ENCODE measurements at regions not wholly inside any gene's neighbourhood (a gene's known extent, or its start where the extent isn't known, plus 50 kb on each side); places are given as distances from the start of the nearest gene placed in this dataset.

DNA sequence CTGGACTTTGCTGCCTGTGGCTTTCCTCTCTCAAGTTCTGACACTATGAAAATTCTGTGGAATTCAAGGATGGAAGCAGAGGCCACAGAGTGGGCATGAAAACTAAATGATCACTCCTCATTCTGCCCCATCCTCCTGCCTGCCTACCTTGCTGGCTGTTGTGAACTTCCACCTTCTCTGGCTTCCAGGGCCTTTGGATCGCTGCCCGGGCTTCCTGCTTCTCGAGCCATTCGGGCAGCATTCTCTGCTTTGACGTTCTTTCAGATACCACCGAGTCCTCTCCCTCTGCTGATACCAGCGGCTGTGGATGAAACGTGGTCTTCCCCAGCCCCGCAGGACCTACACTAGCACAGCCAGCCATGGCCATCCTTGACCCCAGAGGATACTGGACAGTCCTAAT is 327.7 kb upstream of the SLC14A2 start:
- H3K4me3 ChIP-seq (replicated peaks; ENCODE audit: low read depth, low read length): no peak overlapping the region
- TF ChIP-seq, protein P1, sequence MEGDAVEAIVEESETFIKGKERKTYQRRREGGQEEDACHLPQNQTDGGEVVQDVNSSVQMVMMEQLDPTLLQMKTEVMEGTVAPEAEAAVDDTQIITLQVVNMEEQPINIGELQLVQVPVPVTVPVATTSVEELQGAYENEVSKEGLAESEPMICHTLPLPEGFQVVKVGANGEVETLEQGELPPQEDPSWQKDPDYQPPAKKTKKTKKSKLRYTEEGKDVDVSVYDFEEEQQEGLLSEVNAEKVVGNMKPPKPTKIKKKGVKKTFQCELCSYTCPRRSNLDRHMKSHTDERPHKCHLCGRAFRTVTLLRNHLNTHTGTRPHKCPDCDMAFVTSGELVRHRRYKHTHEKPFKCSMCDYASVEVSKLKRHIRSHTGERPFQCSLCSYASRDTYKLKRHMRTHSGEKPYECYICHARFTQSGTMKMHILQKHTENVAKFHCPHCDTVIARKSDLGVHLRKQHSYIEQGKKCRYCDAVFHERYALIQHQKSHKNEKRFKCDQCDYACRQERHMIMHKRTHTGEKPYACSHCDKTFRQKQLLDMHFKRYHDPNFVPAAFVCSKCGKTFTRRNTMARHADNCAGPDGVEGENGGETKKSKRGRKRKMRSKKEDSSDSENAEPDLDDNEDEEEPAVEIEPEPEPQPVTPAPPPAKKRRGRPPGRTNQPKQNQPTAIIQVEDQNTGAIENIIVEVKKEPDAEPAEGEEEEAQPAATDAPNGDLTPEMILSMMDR (IDR thresholded peaks at IDR 0.05; ENCODE audit: low read length, missing control alignments): no peak
- no peak for DNase-seq (ENCODE audit: low read depth)

DNA sequence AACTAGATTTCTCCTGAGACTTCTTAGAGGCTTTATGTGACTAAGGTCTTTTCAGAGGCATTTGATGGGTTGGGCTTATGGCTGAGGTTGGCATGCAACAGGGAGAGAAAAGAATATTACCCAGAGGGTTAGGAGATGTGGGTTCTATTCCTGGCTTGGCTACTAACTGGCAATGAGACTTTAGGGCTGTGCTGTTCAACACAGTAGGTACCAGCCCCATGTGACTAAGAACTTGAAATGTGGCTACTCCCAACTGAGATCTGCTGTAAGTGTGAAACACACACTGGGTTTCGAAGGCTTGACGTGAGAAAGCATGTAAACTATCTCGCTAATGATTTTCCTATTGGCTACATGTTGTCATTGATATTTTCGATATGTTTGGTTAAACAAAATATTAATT is 324.9 kb upstream of the SLC14A2 start:
- DNase-seq (ENCODE audit: low read depth): no peak
- no peak overlapping the region for H3K4me3 ChIP-seq (replicated peaks; ENCODE audit: low read depth, low read length)
- TF ChIP-seq, protein P1 (IDR thresholded peaks at IDR 0.05; ENCODE audit: low read length, missing control alignments): no peak

DNA sequence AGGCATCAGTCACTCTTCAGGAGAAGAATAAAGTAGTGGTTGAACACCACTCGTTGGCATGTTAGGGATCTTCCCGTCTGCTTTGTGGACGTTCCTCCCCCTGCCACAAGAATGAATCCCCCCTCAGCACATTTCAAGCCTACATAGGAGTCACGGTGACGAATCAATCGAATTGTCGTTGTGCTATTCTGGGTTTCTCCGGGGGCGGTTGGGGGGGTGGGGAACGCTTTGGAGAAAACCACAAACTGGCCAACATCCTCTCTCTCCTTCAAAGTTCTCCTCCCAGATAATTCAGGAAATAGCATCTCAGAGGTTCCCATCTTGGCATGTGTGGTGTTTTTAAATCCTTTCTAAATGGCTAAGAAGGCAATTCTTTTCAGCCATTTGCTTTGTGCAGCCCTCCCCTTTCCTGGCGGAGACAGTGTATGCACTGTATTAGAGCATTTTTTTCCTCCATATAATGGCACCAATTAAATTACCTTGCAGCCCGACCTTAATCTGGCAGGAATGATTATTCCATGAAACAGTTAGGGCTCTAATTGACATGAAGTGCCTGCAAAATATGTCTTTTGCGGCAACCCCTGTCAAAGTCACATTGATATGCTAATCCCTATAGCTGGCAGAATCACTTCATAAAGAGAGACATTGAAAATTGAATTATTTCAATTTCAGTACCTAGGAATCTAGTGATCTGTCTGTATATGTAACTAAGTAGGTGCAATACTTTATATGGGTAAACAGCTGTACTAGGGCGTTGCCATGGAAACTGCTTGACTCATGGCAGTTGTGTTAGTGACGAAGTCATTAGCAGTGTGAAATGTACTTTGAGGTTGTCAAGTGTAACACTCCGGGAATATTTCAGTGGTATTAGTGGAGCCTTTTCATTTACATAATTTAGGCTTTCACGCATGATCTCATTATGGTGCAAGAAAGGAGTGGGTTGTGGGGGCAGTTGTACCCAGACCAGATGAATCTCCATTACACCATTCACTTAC is 323.4 kb upstream of the SLC14A2 start:
- TF ChIP-seq, protein P1 (IDR thresholded peaks at IDR 0.05; ENCODE audit: low read length, missing control alignments): no peak
- peak; percentile 1 for DNase-seq (ENCODE audit: low read depth)

DNA sequence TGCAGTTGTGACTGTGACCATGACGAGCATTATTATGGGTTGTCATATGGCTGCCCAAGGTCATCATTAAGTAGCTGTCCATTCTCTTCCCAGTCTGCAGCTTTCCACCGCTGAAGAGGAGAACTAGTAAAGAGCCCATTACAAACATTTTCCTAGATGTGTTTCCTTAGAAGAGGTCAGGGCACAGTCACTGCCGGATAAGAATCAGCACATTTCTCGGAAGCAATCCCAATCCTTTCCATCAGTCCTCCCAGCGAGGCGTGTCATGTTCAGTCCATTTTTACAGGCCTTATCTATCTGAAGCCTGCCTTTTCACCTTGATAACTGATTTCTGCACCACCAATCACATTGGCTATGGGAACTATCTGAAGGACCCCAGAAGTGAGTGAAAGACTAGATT is 319.9 kb upstream of the SLC14A2 start:
- H3K4me3 ChIP-seq (replicated peaks; ENCODE audit: low read depth, low read length): no peak overlapping the region
- DNase-seq (ENCODE audit: low read depth): no peak
- TF ChIP-seq, protein P1 (IDR thresholded peaks at IDR 0.05; ENCODE audit: low read length, missing control alignments): no peak

More for the DNA sequence above, 323.4 kb upstream of the SLC14A2 start:
- H3K4me3 ChIP-seq (replicated peaks; ENCODE audit: low read depth, low read length): no peak overlapping the region

DNA sequence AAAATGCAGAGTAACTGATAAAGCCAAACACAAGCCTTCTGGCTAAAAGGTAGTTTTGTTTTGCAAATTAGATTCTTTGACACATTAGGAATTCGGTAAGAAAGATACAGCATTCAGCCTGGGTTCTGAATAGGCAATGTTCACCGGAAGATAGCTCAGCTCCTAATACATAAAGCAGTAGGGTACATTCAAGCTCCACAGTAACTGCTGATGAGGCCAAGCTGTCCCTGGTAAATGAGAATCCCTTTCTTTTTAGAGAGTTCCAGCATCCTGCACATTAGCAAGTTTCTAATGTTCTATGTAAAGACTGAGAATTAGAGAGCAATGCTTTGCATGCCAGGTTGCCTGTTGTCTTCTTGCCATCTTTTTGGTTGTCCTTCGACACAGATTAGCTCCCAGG is 316.3 kb upstream of the SLC14A2 start:
- H3K4me3 ChIP-seq (replicated peaks; ENCODE audit: low read depth, low read length): no peak overlapping the region
- no peak for DNase-seq (ENCODE audit: low read depth)
- TF ChIP-seq, protein P1 (IDR thresholded peaks at IDR 0.05; ENCODE audit: low read length, missing control alignments): no peak

DNA sequence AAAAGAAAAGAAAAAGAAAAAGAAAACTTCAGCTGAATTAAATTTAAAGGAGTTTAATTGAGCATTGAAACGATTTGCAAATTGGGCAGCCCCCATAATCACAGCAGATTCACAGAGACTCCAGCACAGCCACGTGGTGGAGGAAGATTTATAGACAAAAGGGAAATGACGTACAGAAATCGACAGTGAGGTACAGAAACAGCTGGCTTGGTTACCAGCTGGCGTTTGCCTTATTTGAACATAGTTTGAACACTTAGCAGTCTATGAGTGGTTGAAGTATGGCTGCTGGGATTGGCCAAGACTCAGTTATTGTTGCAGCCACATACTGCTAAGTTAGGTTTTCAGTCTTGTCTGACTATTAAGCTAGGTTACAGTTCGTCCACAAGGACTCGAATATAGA is 312.2 kb upstream of the SLC14A2 start:
- H3K4me3 ChIP-seq (replicated peaks; ENCODE audit: low read depth, low read length): no peak overlapping the region

More for the DNA sequence above, 312.2 kb upstream of the SLC14A2 start:
- TF ChIP-seq, protein P1 (IDR thresholded peaks at IDR 0.05; ENCODE audit: low read length, missing control alignments): no peak
- no peak for DNase-seq (ENCODE audit: low read depth)
